GM12872 (cell line): ENCODE measurements at regions not wholly inside any gene's neighbourhood (a gene's known extent, or its start where the extent isn't known, plus 50 kb on each side); places are given as distances from the start of the nearest gene placed in this dataset.

Experiments used
- TF ChIP-seq, protein P1 (sequence below): IDR thresholded peaks from 3 replicates; pipeline ENCODE4 v1.5.1; 2011; ENCODE audit warnings: low read depth, mild to moderate bottlenecking, low read length, moderate library complexity; ENCODE audit not compliant: insufficient read depth

- TF ChIP-seq, protein P1, sequence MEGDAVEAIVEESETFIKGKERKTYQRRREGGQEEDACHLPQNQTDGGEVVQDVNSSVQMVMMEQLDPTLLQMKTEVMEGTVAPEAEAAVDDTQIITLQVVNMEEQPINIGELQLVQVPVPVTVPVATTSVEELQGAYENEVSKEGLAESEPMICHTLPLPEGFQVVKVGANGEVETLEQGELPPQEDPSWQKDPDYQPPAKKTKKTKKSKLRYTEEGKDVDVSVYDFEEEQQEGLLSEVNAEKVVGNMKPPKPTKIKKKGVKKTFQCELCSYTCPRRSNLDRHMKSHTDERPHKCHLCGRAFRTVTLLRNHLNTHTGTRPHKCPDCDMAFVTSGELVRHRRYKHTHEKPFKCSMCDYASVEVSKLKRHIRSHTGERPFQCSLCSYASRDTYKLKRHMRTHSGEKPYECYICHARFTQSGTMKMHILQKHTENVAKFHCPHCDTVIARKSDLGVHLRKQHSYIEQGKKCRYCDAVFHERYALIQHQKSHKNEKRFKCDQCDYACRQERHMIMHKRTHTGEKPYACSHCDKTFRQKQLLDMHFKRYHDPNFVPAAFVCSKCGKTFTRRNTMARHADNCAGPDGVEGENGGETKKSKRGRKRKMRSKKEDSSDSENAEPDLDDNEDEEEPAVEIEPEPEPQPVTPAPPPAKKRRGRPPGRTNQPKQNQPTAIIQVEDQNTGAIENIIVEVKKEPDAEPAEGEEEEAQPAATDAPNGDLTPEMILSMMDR: no peak
Observed at GRCh38 chr1:101151286-101151685, 85.5 kb upstream of the S1PR1 start.

GRCh38 chr1:101150670-101151069 is 86.1 kb upstream of the S1PR1 start:
- TF ChIP-seq, protein P1: no peak

- TF ChIP-seq, protein P1: no peak
Observed at GRCh38 chr1:101150266-101150665, 86.6 kb upstream of the S1PR1 start.

- TF ChIP-seq, protein P1: no peak
Observed at GRCh38 chr1:101148980-101149379, 87.8 kb upstream of the S1PR1 start.

DNA sequence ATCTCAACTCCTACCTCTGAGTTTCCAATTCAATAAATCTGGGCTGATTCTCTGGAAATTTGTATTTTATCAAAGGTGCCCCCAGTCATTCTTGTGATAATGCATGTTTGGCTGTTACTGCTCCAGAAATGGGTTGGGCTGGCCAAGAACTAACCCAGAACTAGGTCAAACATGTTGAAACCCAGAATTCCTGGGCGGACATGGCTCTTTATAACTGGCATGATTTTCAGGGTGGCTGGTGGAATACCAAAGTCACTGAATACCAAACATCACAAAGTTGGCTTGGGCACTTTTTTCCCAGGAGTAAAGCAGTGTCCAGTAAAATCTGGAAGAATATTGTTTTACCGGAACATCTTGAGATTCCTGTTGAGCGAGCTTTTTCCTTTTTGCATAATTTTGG is 89.4 kb upstream of the S1PR1 start:
- TF ChIP-seq, protein P1: no peak

DNA sequence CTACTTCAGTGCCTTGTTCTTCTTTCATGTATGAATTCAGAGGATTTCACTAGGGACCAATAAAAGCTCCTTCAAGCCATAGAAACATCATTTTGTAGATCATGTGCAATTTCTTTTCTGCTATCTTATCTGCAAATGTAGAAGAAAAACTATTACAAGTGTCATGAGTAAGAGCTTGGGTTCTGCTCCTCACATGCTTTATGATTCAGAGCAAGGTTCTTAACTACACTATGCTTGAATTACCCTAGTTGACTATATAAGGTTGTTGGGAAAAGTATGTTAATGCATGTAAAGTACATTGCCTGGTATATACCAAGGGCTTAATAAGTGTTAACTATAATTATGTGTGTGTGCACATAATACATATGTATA is 91.4 kb upstream of the S1PR1 start:
- TF ChIP-seq, protein P1: no peak

GRCh38 chr1:101144671-101145448 is 92.0 kb upstream of the S1PR1 start:
- TF ChIP-seq, protein P1: no peak
